GM21390 (cell line): ENCODE measurements at regions not wholly inside any gene's neighbourhood (a gene's known extent, or its start where the extent isn't known, plus 50 kb on each side); places are given as distances from the start of the nearest gene placed in this dataset.

Experiments used
- ATAC-seq: cut with Tn5 transposase; IDR thresholded peaks from one replicate; pipeline ENCODE4 v1.9.1; 2021; ENCODE audit not compliant: unreplicated experiment

DNA sequence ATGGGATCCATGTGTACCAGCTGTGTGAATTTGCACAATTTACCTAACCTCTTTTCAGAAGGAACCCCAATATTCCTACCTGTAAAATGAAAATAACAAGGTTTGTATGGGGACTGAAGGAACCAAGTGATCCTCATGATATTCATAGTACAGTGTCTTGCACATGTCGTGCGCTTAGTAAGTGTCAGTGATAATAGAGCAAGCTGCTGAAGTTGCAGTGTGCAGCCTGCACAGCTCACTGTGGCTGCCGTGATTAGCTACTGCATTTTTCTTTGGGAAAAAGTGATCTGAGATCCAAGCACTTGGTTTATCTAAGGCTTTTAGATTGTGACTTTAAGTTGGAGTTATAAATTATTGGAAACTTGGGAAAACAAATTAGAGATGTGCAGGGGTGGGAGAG lies 135.9 kb upstream of the FRY start:
- no peak for ATAC-seq

DNA sequence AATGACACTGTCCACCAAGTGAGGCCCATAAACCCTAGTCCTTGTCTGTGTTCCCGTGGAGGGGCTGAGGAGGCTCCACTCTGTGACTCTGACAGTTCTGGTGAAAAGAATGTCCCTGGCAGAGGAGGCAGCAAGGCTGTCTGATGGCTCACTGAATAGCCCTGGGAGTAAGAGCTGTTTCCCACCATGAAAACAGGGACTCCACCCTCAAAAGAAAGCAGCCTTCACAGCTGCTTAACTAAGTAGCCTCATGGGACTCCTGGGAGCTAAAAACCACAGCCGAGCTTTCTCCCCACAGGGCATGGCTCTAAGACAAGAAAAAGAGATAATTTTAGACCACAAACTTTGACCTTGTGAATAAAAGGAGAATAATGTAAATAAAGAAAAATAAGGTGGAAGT lies 135.1 kb upstream of the FRY start:
- ATAC-seq, result peak; percentile 39

DNA sequence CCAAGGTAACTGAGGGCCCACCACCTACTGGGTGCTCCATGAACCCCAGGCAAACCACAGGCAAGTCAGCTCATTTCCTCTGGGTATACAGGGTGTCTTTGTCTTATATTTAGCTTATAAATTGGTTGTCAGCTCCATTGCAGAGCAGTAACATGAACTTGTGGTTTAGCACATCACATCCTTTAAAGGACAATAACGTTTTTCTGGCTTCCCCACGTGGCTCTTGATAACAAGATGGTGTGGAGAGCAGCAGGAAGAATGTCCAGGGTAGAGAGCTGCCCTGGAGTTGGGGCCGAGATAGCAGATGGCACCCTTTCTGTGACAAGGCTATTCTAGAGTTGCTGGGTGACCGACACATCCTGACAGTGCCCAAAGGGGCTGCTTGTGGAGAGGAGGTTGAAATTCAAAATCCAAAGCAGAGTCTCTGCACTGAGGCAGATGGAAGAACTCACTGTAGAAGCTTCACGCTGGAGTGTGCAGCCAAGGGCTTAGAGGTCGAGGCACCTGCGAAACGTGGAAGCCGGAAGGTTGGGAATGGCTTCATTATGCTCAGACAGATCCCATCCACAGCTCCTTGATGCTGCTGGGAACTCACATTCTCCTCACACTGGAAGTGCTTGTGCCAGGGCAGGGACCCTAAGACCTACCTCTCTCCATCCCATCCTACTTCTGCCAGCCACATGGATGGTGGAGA lies 133.0 kb upstream of the FRY start:
- no peak for ATAC-seq

DNA sequence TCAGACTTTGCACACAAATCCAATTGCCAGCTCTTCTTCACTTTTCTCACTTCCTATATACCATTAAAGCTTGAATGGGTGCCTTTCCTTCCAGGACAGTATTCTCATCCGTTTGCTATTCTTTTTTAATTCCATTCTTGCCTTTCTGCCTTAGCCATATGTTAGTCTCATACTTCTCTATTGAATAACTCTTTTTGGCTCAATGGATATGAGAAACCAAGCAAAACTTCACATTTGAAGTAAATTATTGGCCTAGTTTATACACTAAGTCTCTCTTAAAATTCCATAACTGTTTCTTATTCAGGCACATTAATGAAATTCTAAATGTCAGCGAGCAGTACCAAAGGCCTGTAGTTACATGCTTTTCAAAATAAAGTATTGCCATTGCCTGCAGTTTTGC lies 129.6 kb upstream of the FRY start:
- ATAC-seq, result no peak

DNA sequence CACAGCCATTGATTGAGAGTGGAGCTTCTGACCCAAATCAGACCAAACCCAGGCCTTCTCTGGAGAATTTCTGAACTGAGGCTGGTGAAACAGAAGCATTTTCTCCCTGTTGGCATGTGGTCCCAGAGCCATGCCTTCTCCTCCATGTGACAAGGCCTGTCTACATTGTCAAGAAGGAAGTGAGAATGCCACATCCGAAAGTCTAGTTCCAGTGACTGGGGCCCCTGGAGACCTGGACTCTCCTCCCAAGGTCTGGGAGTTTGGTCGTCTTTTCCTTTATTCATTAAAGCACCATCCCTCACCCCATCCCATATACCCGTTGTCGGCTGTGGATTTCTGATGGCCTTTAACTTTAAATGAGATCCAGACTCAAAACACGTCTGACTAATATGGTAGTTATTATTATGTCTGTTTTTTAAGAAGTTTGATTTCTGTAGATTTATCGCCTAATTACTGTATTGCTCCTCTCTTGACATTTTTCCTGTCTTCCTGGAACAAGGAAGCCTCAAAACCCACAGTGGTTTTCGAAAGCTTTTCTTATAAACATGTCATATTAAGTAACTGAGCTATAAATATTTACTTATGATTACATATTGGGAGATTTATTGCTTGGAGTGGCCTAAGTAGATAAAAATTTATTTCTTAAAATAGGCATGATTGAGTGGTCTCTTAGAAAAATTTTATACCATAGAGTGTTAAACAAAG lies 128.3 kb upstream of the FRY start:
- no peak for ATAC-seq

- no peak for ATAC-seq
Observed at GRCh38 chr13:31904941-31905824, 126.4 kb upstream of the FRY start.

DNA sequence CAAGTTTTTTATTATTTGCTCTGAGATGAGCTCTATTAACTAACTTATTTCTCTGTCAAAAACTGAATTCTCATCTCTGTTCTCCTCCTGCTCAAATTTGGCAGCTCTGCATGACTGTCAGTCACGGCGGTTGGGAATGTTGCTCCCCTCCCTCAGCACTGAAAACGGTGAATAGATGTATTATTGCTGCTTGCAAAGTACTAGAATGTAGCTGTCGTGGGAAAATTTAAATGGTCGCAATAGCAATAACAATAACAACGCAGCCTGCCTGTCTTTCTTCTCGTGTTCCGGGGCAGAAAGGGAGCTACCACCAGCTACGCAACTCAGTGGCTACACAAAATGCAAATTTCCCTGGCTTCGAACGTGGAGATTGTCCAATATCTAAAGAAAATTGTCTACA lies 125.6 kb upstream of the FRY start:
- ATAC-seq, result no peak

GRCh38 chr13:31908696-31909411 lies 122.7 kb upstream of the FRY start:
- no peak for ATAC-seq

DNA sequence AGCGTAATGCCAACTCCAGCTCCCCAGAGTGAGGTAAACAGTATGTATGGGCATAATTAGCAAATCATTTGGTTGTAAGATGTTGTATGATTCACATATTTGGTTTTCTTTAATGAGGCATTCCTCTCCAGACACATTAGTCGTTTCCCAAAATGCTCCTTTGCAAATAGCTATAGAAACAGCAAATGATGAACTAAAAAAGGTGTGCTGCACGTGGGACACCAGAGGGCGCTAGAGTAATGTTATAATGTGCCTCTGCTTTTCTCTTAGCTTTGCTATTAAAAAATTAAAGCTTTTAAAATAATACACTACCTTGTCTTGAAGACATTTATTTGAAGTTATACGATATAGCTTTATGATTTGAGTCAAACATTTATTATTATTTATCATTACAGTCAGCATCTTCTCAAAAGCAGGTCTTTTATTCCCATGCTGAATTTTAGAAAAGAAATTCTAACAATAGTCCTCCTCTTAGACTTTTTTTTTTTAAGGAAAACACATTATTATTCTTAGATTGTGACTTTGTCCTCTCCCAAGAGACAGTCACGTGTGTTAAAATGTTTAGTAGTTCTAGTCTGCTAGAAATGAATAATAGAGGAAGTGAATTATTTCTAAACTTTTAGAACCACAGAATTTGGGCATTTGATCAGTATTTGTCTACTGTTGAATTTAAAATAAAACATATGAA lies 121.6 kb upstream of the FRY start:
- peak; percentile 49 for ATAC-seq

DNA sequence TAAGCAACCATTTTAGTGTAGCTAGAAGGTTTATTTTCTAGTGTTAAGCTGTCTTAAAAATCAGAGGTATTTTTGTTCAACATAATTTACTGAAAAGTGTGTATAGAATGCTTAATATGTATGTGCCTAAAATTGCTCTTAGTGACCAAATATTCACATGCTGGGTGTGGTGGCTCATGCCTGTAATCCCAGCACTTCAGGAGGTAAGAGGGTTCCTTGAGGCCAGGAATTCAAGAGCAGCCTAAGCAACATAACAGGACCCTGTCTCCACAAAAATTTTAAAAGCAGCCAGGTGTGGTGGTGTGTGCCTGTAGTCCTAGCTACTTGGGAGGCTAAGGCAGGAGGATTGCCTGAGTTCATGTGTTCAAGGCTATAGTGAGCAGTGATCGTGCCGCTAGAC lies 120.9 kb upstream of the FRY start:
- ATAC-seq, result no peak

DNA sequence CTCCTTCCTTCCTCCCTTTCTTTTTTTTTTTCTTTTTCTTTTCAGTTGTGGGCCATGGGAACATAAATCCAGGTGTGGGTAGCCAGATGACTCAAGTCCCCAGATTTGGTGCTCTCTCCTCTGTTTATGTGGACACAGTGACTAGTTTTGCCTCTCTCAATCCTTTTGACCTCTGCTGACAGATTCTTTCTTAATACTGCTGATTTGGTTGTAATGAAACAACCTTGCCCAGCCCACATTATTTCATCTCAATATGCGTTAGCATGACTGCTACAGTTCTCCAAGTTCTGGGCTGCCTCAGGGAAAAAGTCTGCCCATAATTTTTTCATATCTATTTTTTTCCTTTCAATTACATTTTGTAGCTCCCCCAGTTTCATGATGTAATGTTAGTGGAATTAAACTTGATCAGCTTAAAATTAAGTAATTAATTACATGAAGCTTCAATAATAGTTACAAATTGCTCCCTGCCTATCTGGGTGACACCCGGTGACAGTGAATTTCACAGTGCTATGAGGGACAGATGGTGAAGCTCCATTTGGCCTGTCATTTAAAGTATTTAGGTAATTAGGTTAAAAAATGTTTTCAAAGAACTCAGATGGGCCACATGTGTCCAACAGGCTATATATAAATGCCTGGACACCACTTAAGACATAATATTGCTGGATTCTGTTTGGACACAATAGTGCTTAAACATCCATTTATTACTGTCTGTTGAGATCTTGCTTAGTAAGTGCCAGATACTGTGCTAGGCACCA lies 118.8 kb upstream of the FRY start:
- no peak for ATAC-seq

DNA sequence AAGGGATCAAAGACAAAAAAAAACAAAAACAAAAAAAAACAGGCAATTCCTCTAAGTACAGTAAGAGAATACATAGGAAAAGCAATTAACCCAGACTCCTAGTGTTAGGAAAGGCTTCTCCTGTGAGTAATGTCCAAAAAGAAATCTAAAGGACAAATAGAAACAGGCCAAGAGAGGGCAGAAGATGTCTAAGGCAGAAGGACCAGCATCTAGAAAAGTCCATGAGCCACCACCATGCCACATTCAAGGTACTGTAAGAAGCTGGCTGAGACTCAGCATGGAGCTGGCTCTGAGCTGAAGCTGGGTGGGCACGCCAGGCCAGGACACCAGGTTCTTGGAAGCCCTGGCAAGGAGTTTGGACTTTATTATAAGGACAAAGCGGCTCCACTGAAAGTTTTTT lies 118.1 kb upstream of the FRY start:
- no peak for ATAC-seq

DNA sequence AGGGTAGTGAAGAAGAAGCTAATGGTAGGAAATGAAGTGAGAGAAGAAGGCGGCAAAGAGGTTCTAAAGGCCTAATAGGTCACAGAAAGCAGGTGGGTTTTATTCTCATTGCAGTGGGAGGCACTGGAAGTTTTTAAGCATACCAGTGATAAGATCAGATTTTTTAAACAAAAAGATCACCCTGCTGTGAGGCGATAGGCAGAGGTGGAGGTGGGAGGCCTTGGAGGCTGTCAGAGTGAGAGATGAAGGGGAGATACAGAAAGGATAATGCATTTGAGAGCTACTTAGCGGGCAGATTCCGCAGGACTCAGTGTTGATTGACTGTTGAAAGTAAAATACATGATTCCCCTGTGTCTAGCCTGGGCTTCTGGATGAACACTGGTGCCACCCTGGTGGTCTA lies 116.7 kb upstream of the FRY start:
- no peak for ATAC-seq

DNA sequence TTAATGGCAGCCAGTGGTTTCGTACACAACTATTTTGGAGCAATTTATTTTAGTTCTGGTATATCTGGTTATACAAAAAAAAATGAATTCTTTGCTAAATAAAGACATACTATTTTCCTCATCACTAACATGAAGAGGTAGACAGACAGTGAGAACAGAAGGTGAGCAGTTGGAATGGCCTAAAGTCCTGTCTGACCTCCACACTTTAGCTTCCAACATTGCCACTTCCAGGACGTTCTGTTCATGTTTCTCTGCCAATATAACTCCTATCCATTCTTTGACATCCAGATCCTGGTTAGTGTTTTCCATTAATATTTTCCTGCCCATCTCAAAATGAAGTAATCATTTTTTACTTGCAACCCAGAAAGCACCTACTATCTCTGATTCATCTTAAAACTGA lies 112.9 kb upstream of the FRY start:
- no peak for ATAC-seq

DNA sequence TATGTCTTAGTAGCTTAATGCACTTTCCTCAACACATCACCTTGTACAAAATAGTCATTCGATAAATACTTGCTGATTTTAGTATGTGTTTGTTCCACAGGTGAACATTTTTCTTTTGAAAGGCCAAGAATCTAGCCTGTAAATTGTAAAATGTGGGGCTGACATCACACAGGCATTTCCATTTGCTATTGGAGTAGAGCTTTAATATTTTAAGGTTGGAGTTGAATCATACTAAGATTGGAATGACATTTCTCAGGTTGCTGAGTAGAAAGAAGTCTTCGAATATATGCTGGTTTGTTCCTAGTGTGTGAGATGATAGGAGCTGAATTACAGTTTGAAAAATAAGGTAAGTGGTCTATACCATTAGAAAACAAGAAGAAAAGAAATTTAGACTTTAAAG lies 112.3 kb upstream of the FRY start:
- no peak for ATAC-seq

GRCh38 chr13:31919971-31920726 lies 111.4 kb upstream of the FRY start:
- ATAC-seq, result peak; percentile 50

DNA sequence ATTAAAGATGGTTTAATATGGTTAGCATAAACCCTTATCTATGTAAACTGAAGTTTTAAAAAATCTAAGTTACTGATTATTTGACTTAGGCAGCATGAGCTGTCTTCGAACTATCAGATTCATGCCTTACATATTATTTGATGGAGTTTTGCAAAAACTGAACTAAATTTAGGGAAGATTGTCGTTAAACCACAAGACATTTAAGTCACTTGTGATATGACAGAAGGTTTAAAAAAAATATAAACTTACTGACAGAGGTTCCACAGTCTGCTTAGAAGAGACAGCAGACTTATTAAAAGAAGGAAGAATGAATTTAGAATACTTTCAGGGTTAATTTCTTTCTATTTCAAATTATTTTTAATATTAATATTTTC lies 110.9 kb upstream of the FRY start:
- ATAC-seq, result peak; percentile 12

GRCh38 chr13:31922724-31923123 lies 108.8 kb upstream of the FRY start:
- no peak for ATAC-seq

DNA sequence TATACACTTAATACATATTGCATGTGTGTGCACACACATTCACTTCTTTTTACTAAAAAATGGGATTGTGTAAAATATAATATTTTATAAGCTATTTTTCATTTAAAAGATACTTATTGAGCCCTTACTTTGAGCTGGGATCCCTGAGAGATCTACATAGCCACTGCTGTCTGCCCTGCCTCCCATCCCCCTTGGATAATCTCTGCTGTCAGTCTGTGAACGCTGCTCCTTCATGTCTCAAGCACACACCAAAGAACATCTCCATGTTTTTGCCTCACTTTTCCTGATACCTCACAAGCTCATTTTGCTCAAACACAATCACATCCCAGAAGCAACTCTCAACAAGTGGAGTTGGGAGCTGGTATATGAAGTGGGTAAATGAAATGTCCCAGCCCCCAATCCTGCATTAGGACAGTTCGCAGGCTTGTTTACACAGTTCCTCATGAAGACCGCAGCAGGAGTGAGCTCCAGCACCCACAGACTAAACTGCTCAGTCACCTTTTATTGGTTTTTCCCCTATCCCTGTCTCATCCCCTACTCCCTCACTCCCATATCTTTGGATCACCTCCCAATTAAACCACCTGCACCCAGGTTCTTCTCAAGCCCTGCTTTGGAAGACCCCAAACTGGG lies 108.3 kb upstream of the FRY start:
- no peak for ATAC-seq
